A549 (cell line): ENCODE measurements at regions not wholly inside any gene's neighbourhood (a gene's known extent, or its start where the extent isn't known, plus 50 kb on each side); places are given as distances from the start of the nearest gene placed in this dataset.

Experiments
- ATAC-seq, 2 experiments: fragments of 200-7000 bp in 1 of 2; fragments of >200 bp in 1 of 2; cut with Nextera tagmentation in 1 of 2; cut with Tn5 transposase in 1 of 2; 3 replicates each; pipeline versions ENCODE4 v1.8.0 to v1.9.1; 2018 to 2020; ENCODE audit warnings: mild to moderate bottlenecking in 1 of 2, moderate library complexity in 1 of 2
- CTCF ChIA-PET: fragments of 300-600 bp; sonication (Branson Sonifier 250); formaldehyde crosslinking; extraction: SDS; loops from one replicate; lab custom pipeline; 2021; ENCODE audit warnings: antibody characterized with exemption, inconsistent platforms; lab: Yijun Ruan, JAX
- POLR2A ChIA-PET: fragments of 350-600 bp; formaldehyde crosslinking; extraction: SDS; loops from one replicate; lab custom pipeline; 2021; ENCODE audit warnings: antibody characterized with exemption, inconsistent platforms; lab: Yijun Ruan, JAX
- DNase-seq, 2 experiments: peaks; one replicate each; pipeline versions ENCODE4 v3.0.0 to v3.0.0-alpha.2; 2011 to 2016; ENCODE audit warnings: low read depth in 1 of 2, low spot score in 1 of 2
- FAIRE-seq: peaks from 2 replicates; lab custom pipeline; 2011; peaks lifted over from hg19 to GRCh38; lab: Jason Lieb, UNC
- H3K27ac ChIP-seq, 2 experiments: fragments of >200 bp; sonication (Bioruptor Twin); formaldehyde crosslinking; 3 replicates each; pipeline ENCODE4 v1.5.1; 2016 to 2017
- H3K4me1 ChIP-seq: fragments of >200 bp; sonication (Bioruptor Twin); formaldehyde crosslinking; 3 replicates; pipeline ENCODE4 v1.6.1; 2016
- H3K4me2 ChIP-seq: fragments of >200 bp; sonication (Bioruptor Twin); formaldehyde crosslinking; 3 replicates; pipeline ENCODE4 v1.6.1; 2016
- H3K4me3 ChIP-seq: fragments of >200 bp; sonication (Bioruptor Twin); formaldehyde crosslinking; 3 replicates; pipeline ENCODE4 v1.5.1; 2016
- H3K9me3 ChIP-seq: fragments of >200 bp; sonication (Bioruptor Twin); formaldehyde crosslinking; 3 replicates; pipeline ENCODE4 v1.6.1; 2016
- CBX2 ChIP-seq: fragments of 200-600 bp; sonication (generic); IDR thresholded peaks from 2 replicates; pipeline ENCODE4 v1.6.1; 2016; ENCODE audit warnings: low read depth, mild to moderate bottlenecking, borderline replicate concordance
- CHD2 ChIP-seq: fragments of 150-350 bp; IDR thresholded peaks from 2 replicates; pipeline ENCODE4 v1.6.1; 2014; ENCODE audit warnings: low read length; ENCODE audit not compliant: partially characterized antibody
- EHMT2 ChIP-seq: fragments of 200-600 bp; sonication (generic); IDR thresholded peaks from 2 replicates; pipeline ENCODE4 v1.6.1; 2016; ENCODE audit warnings: antibody characterized with exemption, low read depth, mild to moderate bottlenecking, moderate library complexity
- EP300 ChIP-seq, 2 experiments: fragments of >200 bp; sonication (Bioruptor Twin); formaldehyde crosslinking; IDR thresholded peaks; 2 replicates in 1 of 2; 3 replicates in 1 of 2; pipeline ENCODE4 v1.6.1; 2016 to 2017
- FOSB ChIP-seq: fragments of 250-450 bp; sonication (Bioruptor Pico); IDR thresholded peaks from 2 replicates; pipeline ENCODE4 v1.5.0; 2020; ENCODE audit warnings: mild to moderate bottlenecking, moderate library complexity
- FOSL2 ChIP-seq, 2 experiments: fragments of 450-650 bp in 1 of 2; fragments of >200 bp in 1 of 2; sonication (Bioruptor Twin) in 1 of 2; formaldehyde crosslinking; IDR thresholded peaks; 2 replicates each; pipeline versions ENCODE4 v1.5.0 to v1.6.1; 2016 to 2020; ENCODE audit warnings: mild to moderate bottlenecking in 1 of 2, moderate library complexity in 1 of 2
- GATA3 ChIP-seq: IDR thresholded peaks from 2 replicates; pipeline ENCODE4 v1.6.1; 2012; ENCODE audit warnings: borderline replicate concordance
- HOXA7 ChIP-seq: fragments of 250-450 bp; sonication (Bioruptor Pico); IDR thresholded peaks from 2 replicates; pipeline ENCODE4 v1.5.0; 2020; ENCODE audit warnings: mild to moderate bottlenecking, moderate library complexity
- KDM1A ChIP-seq: fragments of 200-600 bp; sonication (generic); IDR thresholded peaks from 2 replicates; pipeline ENCODE4 v1.6.1; 2016; ENCODE audit warnings: low read depth, mild to moderate bottlenecking
- KDM5A ChIP-seq: fragments of 200-600 bp; sonication (generic); IDR thresholded peaks from 2 replicates; pipeline ENCODE4 v1.6.1; 2016; ENCODE audit warnings: antibody characterized with exemption, mild to moderate bottlenecking
- NPAS2 ChIP-seq: fragments of 250-450 bp; sonication (Bioruptor Pico); IDR thresholded peaks from 2 replicates; pipeline ENCODE4 v1.8.0; 2022; ENCODE audit warnings: mild to moderate bottlenecking, moderate library complexity, borderline replicate concordance
- NR3C1 ChIP-seq: fragments of >200 bp; sonication (Bioruptor Twin); formaldehyde crosslinking; IDR thresholded peaks from 3 replicates; pipeline ENCODE4 v1.6.1; 2017
- PHF8 ChIP-seq: fragments of 200-600 bp; sonication (generic); IDR thresholded peaks from 2 replicates; pipeline ENCODE4 v1.6.1; 2016; ENCODE audit warnings: low read depth, mild to moderate bottlenecking, antibody characterized with exemption, moderate library complexity, borderline replicate concordance
- POLR2AphosphoS2 ChIP-seq: conservative IDR thresholded peaks from 2 replicates; pipeline ENCODE4 v1.6.1; 2012; ENCODE audit warnings: low read length, improper control_type of control experiment, inconsistent platforms
- RCOR1 ChIP-seq: fragments of 150-350 bp; IDR thresholded peaks from 2 replicates; pipeline ENCODE4 v1.6.1; 2014; ENCODE audit warnings: antibody characterized with exemption, low read length, low read depth
- RFX5 ChIP-seq: fragments of 450-650 bp; IDR thresholded peaks from 2 replicates; pipeline ENCODE4 v1.7.1; 2014; ENCODE audit warnings: antibody characterized with exemption, mild to moderate bottlenecking, moderate library complexity
- SMC3 ChIP-seq: fragments of >200 bp; sonication (Bioruptor Twin); formaldehyde crosslinking; IDR thresholded peaks from 3 replicates; pipeline ENCODE4 v1.6.1; 2018; ENCODE audit warnings: inconsistent platforms
- ZFP36 ChIP-seq: fragments of 450-650 bp; IDR thresholded peaks from 2 replicates; pipeline ENCODE4 v1.6.1; 2014; ENCODE audit warnings: borderline replicate concordance; ENCODE audit not compliant: partially characterized antibody
- ZNF302 ChIP-seq: fragments of 250-450 bp; sonication (Bioruptor Pico); IDR thresholded peaks from 2 replicates; pipeline ENCODE4 v1.9.0; 2021; ENCODE audit warnings: inconsistent platforms, mild to moderate bottlenecking, moderate library complexity
- WGBS: methylation state at CpG from one replicate; pipeline ENCODE4 v1.1.6; 2017; ENCODE audit errors: missing lambda C conversion rate; 5-methylcytosine and 5-hydroxymethylcytosine counted together
- TF ChIP-seq, protein P1 (sequence below): IDR thresholded peaks from 2 replicates; pipeline ENCODE4 v1.6.1; 2012
- TF ChIP-seq, protein P2 (sequence below): fragments of >200 bp; sonication (Bioruptor Twin); formaldehyde crosslinking; IDR thresholded peaks from 3 replicates; pipeline ENCODE4 v1.5.1; 2016
- TF ChIP-seq, protein P3 (sequence below): fragments of 450-650 bp; IDR thresholded peaks from 2 replicates; pipeline ENCODE4 v1.6.1; 2014; ENCODE audit warnings: antibody characterized with exemption
- TF ChIP-seq, protein P4 (sequence below): fragments of >200 bp; sonication (Bioruptor Twin); formaldehyde crosslinking; IDR thresholded peaks from 3 replicates; pipeline ENCODE4 v1.6.1; 2016
- TF ChIP-seq, protein P5 (sequence below): IDR thresholded peaks from 2 replicates; pipeline ENCODE4 v1.6.1; 2012; ENCODE audit warnings: low read depth, borderline replicate concordance
- TF ChIP-seq, protein P6 (sequence below): fragments of >200 bp; sonication (Bioruptor Twin); formaldehyde crosslinking; IDR thresholded peaks from 2 replicates; pipeline ENCODE4 v1.6.1; 2016

DNA sequence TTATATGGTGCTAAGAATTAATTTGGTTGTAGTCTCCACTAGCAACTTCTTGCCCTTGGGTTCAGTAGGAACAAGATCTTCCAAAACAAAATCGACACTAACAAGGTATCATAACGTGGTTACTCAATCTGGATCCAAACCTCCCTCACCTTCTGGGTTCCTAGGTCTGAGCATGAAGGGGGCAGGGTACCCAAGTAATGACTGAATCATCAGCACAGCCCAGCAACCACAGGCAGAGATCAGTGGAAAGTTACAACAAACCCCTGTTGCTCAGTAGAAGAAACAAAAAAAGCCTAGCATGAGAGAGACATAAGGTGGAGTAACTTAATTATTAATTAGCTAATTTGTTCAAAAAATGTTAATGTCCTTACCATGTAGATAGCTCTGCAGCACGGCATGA lies 221.4 kb downstream of the BLID start:
- CTCF ChIA-PET: interaction anchor here (0.6 kb wide), 1 partner anchor 686 kb away, joined by 4 read pairs; no protein-coding TSS in a partner anchor
- H3K4me1 ChIP-seq: no peaks in the 10 kb centered on the region
- FAIRE-seq: no peak
- WGBS: 2% methylated on average over 3 of the region's 3 CpGs
- H3K27ac ChIP-seq: no peak overlapping the region
- no peaks in the 10 kb centered on the region for H3K9me3 ChIP-seq
- no peak for TF ChIP-seq ZNF302 (CRISPR knock-in tag)
- TF ChIP-seq EHMT2: no peak
- TF ChIP-seq CBX2: no peak
- TF ChIP-seq, protein P1, sequence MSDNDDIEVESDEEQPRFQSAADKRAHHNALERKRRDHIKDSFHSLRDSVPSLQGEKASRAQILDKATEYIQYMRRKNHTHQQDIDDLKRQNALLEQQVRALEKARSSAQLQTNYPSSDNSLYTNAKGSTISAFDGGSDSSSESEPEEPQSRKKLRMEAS: no peak
- TF ChIP-seq, protein P2, sequence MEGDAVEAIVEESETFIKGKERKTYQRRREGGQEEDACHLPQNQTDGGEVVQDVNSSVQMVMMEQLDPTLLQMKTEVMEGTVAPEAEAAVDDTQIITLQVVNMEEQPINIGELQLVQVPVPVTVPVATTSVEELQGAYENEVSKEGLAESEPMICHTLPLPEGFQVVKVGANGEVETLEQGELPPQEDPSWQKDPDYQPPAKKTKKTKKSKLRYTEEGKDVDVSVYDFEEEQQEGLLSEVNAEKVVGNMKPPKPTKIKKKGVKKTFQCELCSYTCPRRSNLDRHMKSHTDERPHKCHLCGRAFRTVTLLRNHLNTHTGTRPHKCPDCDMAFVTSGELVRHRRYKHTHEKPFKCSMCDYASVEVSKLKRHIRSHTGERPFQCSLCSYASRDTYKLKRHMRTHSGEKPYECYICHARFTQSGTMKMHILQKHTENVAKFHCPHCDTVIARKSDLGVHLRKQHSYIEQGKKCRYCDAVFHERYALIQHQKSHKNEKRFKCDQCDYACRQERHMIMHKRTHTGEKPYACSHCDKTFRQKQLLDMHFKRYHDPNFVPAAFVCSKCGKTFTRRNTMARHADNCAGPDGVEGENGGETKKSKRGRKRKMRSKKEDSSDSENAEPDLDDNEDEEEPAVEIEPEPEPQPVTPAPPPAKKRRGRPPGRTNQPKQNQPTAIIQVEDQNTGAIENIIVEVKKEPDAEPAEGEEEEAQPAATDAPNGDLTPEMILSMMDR: no peak
- TF ChIP-seq NR3C1: no peak
- no peak for TF ChIP-seq HOXA7 (CRISPR knock-in tag)
- TF ChIP-seq, protein P3, sequence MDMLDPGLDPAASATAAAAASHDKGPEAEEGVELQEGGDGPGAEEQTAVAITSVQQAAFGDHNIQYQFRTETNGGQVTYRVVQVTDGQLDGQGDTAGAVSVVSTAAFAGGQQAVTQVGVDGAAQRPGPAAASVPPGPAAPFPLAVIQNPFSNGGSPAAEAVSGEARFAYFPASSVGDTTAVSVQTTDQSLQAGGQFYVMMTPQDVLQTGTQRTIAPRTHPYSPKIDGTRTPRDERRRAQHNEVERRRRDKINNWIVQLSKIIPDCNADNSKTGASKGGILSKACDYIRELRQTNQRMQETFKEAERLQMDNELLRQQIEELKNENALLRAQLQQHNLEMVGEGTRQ: no peak
- TF ChIP-seq CHD2: no peak
- no peak for TF ChIP-seq RCOR1
- no peak for TF ChIP-seq KDM5A
- TF ChIP-seq FOSL2 (IDR thresholded peaks at IDR 0.05): no peak
- TF ChIP-seq FOSL2 (CRISPR knock-in tag; IDR thresholded peaks at IDR 0.05): no peak
- TF ChIP-seq, protein P4, sequence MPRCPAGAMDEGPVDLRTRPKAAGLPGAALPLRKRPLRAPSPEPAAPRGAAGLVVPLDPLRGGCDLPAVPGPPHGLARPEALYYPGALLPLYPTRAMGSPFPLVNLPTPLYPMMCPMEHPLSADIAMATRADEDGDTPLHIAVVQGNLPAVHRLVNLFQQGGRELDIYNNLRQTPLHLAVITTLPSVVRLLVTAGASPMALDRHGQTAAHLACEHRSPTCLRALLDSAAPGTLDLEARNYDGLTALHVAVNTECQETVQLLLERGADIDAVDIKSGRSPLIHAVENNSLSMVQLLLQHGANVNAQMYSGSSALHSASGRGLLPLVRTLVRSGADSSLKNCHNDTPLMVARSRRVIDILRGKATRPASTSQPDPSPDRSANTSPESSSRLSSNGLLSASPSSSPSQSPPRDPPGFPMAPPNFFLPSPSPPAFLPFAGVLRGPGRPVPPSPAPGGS: no peak
- TF ChIP-seq PHF8: no peak
- no peak for TF ChIP-seq POLR2AphosphoS2
- TF ChIP-seq SMC3: no peak
- no peak for TF ChIP-seq EP300 (IDR thresholded peaks at IDR 0.05)
- no peak for TF ChIP-seq ZFP36
- TF ChIP-seq, all 56 proteins: peak for 0
- DNase-seq (no peak), ATAC-seq (no peak)
- POLR2A ChIA-PET: no interaction called here
- no peak overlapping the region for H3K4me3 ChIP-seq
- H3K4me2 ChIP-seq: no peak overlapping the region

DNA sequence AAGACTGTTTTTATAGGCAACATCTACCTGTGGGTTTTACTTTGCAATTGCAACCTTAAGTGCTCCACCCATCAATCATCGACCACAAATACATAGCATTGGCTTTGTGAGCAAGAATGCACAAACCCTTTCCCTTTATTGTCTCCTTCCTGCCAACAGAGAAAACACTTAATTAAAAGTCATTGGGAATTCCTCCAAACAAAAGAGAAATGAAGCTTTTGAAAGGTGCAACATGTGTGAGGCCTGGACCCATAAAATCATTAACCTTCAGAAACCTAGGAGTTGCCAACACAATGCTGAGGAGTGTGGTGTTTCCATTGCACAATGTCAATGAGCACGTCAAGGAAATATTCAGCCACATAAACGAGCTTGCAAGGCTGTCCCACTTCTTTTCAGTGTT lies 223.2 kb downstream of the BLID start:
- Histone ChIP-seq H3K9me3 (no peaks in the 10 kb centered on the region), H3K4me1 (no peaks in the 10 kb centered on the region), H3K4me2 (no peak overlapping the region), H3K4me3 (no peak overlapping the region), H3K27ac (no peak overlapping the region)
- WGBS: 3% methylated on average over 3 of the region's 3 CpGs
- no peak for DNase-seq
- no peak for FAIRE-seq
- ChIA-PET POLR2A (no interaction called here), CTCF (no interaction called here)
- ATAC-seq: no peak
- TF ChIP-seq FOSL2 (IDR thresholded peaks at IDR 0.05) (no peak), FOSL2 (CRISPR knock-in tag; IDR thresholded peaks at IDR 0.05) (no peak), KDM1A (no peak), ZNF302 (CRISPR knock-in tag) (no peak), GATA3 (no peak), NPAS2 (CRISPR knock-in tag) (no peak), PHF8 (no peak), HOXA7 (CRISPR knock-in tag) (no peak), RFX5 (no peak), FOSB (no peak), POLR2AphosphoS2 (no peak), SMC3 (no peak)
- TF ChIP-seq, protein P5, sequence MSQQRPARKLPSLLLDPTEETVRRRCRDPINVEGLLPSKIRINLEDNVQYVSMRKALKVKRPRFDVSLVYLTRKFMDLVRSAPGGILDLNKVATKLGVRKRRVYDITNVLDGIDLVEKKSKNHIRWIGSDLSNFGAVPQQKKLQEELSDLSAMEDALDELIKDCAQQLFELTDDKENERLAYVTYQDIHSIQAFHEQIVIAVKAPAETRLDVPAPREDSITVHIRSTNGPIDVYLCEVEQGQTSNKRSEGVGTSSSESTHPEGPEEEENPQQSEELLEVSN: no peak
- TF ChIP-seq, protein P3: no peak
- TF ChIP-seq, protein P6, sequence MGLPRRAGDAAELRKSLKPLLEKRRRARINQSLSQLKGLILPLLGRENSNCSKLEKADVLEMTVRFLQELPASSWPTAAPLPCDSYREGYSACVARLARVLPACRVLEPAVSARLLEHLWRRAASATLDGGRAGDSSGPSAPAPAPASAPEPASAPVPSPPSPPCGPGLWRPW: no peak
